Uterus (tissue), 2 donors: ENCODE measurements at regions not wholly inside any gene's neighbourhood (a gene's known extent, or its start where the extent isn't known, plus 50 kb on each side); places are given as distances from the start of the nearest gene placed in this dataset.

Experiments used
- POLR2A ChIP-seq, 2 donors: fragments of 450-650 bp; IDR thresholded peaks; one replicate each; pipeline ENCODE4 v1.6.1; 2016; ENCODE audit warnings: antibody characterized with exemption in 2 of 2, mild to moderate bottlenecking in 1 of 2, moderate library complexity in 1 of 2
- TF ChIP-seq, protein P1 (sequence below), 4 experiments: fragments of 200-600 bp in 2 of 4; fragments of 450-650 bp in 2 of 4; sonication (generic) in 2 of 4; IDR thresholded peaks; one replicate each; pipeline ENCODE4 v1.5.1; 2016 to 2019; ENCODE audit warnings: antibody characterized with exemption in 4 of 4, mild to moderate bottlenecking in 2 of 4, moderate library complexity in 1 of 4

DNA sequence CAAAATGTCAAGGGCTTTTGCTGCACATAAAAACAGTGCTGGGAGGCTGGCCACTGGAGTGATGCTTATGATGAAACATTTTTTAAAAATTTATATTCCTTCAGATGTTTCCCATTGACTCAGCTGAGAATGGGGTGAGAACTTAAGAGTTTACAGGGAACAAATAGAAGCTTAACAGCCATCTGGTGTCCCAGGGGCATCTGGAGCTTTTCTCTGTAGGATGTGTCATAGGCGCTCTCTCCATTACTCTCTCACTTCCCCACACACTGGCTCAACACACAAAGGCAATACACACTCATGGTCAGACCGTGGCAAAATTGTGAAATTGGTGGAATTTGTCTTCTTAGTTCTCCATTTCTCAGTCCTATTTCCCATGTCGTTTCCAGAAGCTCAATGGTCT is 783.1 kb upstream of the LRRTM1 start:
- TF ChIP-seq POLR2A (IDR thresholded peaks at IDR 0.05): no peak
- TF ChIP-seq, protein P1, sequence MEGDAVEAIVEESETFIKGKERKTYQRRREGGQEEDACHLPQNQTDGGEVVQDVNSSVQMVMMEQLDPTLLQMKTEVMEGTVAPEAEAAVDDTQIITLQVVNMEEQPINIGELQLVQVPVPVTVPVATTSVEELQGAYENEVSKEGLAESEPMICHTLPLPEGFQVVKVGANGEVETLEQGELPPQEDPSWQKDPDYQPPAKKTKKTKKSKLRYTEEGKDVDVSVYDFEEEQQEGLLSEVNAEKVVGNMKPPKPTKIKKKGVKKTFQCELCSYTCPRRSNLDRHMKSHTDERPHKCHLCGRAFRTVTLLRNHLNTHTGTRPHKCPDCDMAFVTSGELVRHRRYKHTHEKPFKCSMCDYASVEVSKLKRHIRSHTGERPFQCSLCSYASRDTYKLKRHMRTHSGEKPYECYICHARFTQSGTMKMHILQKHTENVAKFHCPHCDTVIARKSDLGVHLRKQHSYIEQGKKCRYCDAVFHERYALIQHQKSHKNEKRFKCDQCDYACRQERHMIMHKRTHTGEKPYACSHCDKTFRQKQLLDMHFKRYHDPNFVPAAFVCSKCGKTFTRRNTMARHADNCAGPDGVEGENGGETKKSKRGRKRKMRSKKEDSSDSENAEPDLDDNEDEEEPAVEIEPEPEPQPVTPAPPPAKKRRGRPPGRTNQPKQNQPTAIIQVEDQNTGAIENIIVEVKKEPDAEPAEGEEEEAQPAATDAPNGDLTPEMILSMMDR (IDR thresholded peaks at IDR 0.05): no peak
